ENCODE measurements at regions not wholly inside any gene's neighbourhood (a gene's known extent, or its start where the extent isn't known, plus 50 kb on each side); places are given as distances from the start of the nearest gene placed in this dataset.
"Not testable (repeated sequence)": the region's sequence is repeated elsewhere in the genome, so short reads cannot be mapped to it uniquely, and the experiment has no call there.

GRCh38 chr3:161939918-161940620 is 443.5 kb downstream of the OTOL1 start:
- H3K36me3 Mint-ChIP-seq = no peaks in the 10 kb centered on the region
- ATAC-seq = no peak
- no peak for DNase-seq (ENCODE audit: low spot score in 2 of 2)
- no peaks in the 10 kb centered on the region for H3K4me1 Mint-ChIP-seq
- H3K9me3 Mint-ChIP-seq = peaks cover 20% of the 10 kb centered on the region
- no peak overlapping the region for H3K4me3 Mint-ChIP-seq
- H3K27ac Mint-ChIP-seq = no peak overlapping the region

- peaks cover 19% of the 10 kb centered on the region for H3K9me3 Mint-ChIP-seq
- no peak overlapping the region for H3K27ac Mint-ChIP-seq
- no peak overlapping the region for H3K4me3 Mint-ChIP-seq
- H3K36me3 Mint-ChIP-seq = no peaks in the 10 kb centered on the region
- ATAC-seq (no peak), DNase-seq (ENCODE audit: low spot score in 2 of 2) (no peak)
- no peaks in the 10 kb centered on the region for H3K4me1 Mint-ChIP-seq
Measured at GRCh38 chr3:161940621-161940965, 444.0 kb downstream of the OTOL1 start.

GRCh38 chr3:161941891-161942290 is 445.3 kb downstream of the OTOL1 start:
- Mint-ChIP-seq H3K27ac (no peak overlapping the region), H3K9me3 (peaks cover 16% of the 10 kb centered on the region), H3K36me3 (no peaks in the 10 kb centered on the region), H3K4me3 (no peak overlapping the region), H3K4me1 (no peaks in the 10 kb centered on the region)
- ATAC-seq (no peak), DNase-seq (ENCODE audit: low spot score in 2 of 2) (no peak)

- DNase-seq (ENCODE audit: low spot score in 2 of 2); H3K4me3 Mint-ChIP-seq; H3K27ac Mint-ChIP-seq; H3K4me1 Mint-ChIP-seq; H3K36me3 Mint-ChIP-seq; ATAC-seq: not testable (repeated sequence)
- H3K9me3 Mint-ChIP-seq = peaks cover 16% of the 10 kb centered on the region
Measured at GRCh38 chr3:161943801-161944345, 447.3 kb downstream of the OTOL1 start.

- Mint-ChIP-seq H3K27ac (no peak overlapping the region), H3K4me1 (no peaks in the 10 kb centered on the region), H3K9me3 (peaks cover 13% of the 10 kb centered on the region), H3K4me3 (no peak overlapping the region), H3K36me3 (no peaks in the 10 kb centered on the region)
- no peak for ATAC-seq
- DNase-seq (ENCODE audit: low spot score in 2 of 2) = no peak
Measured at GRCh38 chr3:161946443-161946960, 449.9 kb downstream of the OTOL1 start.

- no peak overlapping the region for H3K27ac Mint-ChIP-seq
- peaks cover 12% of the 10 kb centered on the region for H3K9me3 Mint-ChIP-seq
- no peak for ATAC-seq
- DNase-seq (ENCODE audit: low spot score in 2 of 2) = no peak
- H3K36me3 Mint-ChIP-seq = no peaks in the 10 kb centered on the region
- H3K4me1 Mint-ChIP-seq = no peaks in the 10 kb centered on the region
- H3K4me3 Mint-ChIP-seq = no peak overlapping the region
Measured at GRCh38 chr3:161950318-161950868, 453.8 kb downstream of the OTOL1 start.

- H3K36me3 Mint-ChIP-seq = no peaks in the 10 kb centered on the region
- H3K4me3 Mint-ChIP-seq = no peak overlapping the region
- no peak for ATAC-seq
- no peaks in the 10 kb centered on the region for H3K4me1 Mint-ChIP-seq
- no peak for DNase-seq (ENCODE audit: low spot score in 2 of 2)
- H3K27ac Mint-ChIP-seq = no peak overlapping the region
- peaks cover 5% of the 10 kb centered on the region for H3K9me3 Mint-ChIP-seq
Measured at GRCh38 chr3:161957467-161957866, 460.9 kb downstream of the OTOL1 start.

GRCh38 chr3:161964857-161965256 is 468.2 kb downstream of the OTOL1 start:
- Mint-ChIP-seq H3K9me3 (peaks cover 13% of the 10 kb centered on the region), H3K27ac (no peak overlapping the region), H3K36me3 (no peaks in the 10 kb centered on the region), H3K4me3 (no peak overlapping the region), H3K4me1 (no peaks in the 10 kb centered on the region)
- DNase-seq (ENCODE audit: low spot score in 2 of 2) (no peak), ATAC-seq (no peak)

GRCh38 chr3:161969867-161970266 is 473.3 kb downstream of the OTOL1 start:
- DNase-seq (ENCODE audit: low spot score in 2 of 2) (no peak), ATAC-seq (no peak)
- Mint-ChIP-seq H3K4me1 (no peaks in the 10 kb centered on the region), H3K27ac (no peak overlapping the region), H3K4me3 (no peak overlapping the region), H3K9me3 (peaks cover 7% of the 10 kb centered on the region), H3K36me3 (no peaks in the 10 kb centered on the region)

GRCh38 chr3:161975201-161975600 is 478.6 kb downstream of the OTOL1 start:
- no peak overlapping the region for H3K4me3 Mint-ChIP-seq
- DNase-seq (ENCODE audit: low spot score in 2 of 2) = no peak
- H3K9me3 Mint-ChIP-seq = peaks cover 4% of the 10 kb centered on the region
- H3K36me3 Mint-ChIP-seq = no peaks in the 10 kb centered on the region
- no peak overlapping the region for H3K27ac Mint-ChIP-seq
- no peaks in the 10 kb centered on the region for H3K4me1 Mint-ChIP-seq
- no peak for ATAC-seq

- no peak overlapping the region for H3K27ac Mint-ChIP-seq
- no peak overlapping the region for H3K4me3 Mint-ChIP-seq
- no peaks in the 10 kb centered on the region for H3K4me1 Mint-ChIP-seq
- no peaks in the 10 kb centered on the region for H3K36me3 Mint-ChIP-seq
- DNase-seq (ENCODE audit: low spot score in 2 of 2) (no peak), ATAC-seq (no peak)
- peaks cover 8% of the 10 kb centered on the region for H3K9me3 Mint-ChIP-seq
Measured at GRCh38 chr3:161977063-161977462, 480.5 kb downstream of the OTOL1 start.

GRCh38 chr3:161977850-161978249 is 481.2 kb downstream of the OTOL1 start:
- peak; percentile 27 for ATAC-seq

GRCh38 chr3:161987933-161988332 is 491.3 kb downstream of the OTOL1 start:
- Mint-ChIP-seq H3K36me3 (no peaks in the 10 kb centered on the region), H3K4me3 (no peak overlapping the region), H3K4me1 (no peaks in the 10 kb centered on the region), H3K9me3 (peaks cover 5% of the 10 kb centered on the region), H3K27ac (no peak overlapping the region)
- DNase-seq (ENCODE audit: low spot score in 2 of 2) = no peak
- no peak for ATAC-seq

More at GRCh38 chr3:161977850-161978249, 481.2 kb downstream of the OTOL1 start:
- Mint-ChIP-seq H3K27ac (no peak overlapping the region), H3K36me3 (no peaks in the 10 kb centered on the region), H3K4me3 (no peak overlapping the region), H3K9me3 (peaks cover 8% of the 10 kb centered on the region), H3K4me1 (no peaks in the 10 kb centered on the region)
- DNase-seq (ENCODE audit: low spot score in 2 of 2) = no peak

- ATAC-seq = no peak
- H3K4me1 Mint-ChIP-seq = no peaks in the 10 kb centered on the region
- H3K36me3 Mint-ChIP-seq = no peaks in the 10 kb centered on the region
- H3K4me3 Mint-ChIP-seq = no peak overlapping the region
- H3K27ac Mint-ChIP-seq = no peak overlapping the region
- DNase-seq (ENCODE audit: low spot score in 2 of 2) = no peak
- H3K9me3 Mint-ChIP-seq = peaks cover 5% of the 10 kb centered on the region
Measured at GRCh38 chr3:161989012-161989411, 492.4 kb downstream of the OTOL1 start.

GRCh38 chr3:161990036-161990435 is 493.4 kb downstream of the OTOL1 start:
- Mint-ChIP-seq H3K4me1 (no peaks in the 10 kb centered on the region), H3K36me3 (no peaks in the 10 kb centered on the region), H3K9me3 (peaks cover 5% of the 10 kb centered on the region), H3K4me3 (no peak overlapping the region), H3K27ac (no peak overlapping the region)
- ATAC-seq = no peak
- no peak for DNase-seq (ENCODE audit: low spot score in 2 of 2)

- H3K4me3 Mint-ChIP-seq = no peak overlapping the region
- no peaks in the 10 kb centered on the region for H3K36me3 Mint-ChIP-seq
- no peak overlapping the region for H3K27ac Mint-ChIP-seq
- DNase-seq (ENCODE audit: low spot score in 2 of 2) (no peak), ATAC-seq (no peak)
- H3K4me1 Mint-ChIP-seq = no peaks in the 10 kb centered on the region
- peaks cover 5% of the 10 kb centered on the region for H3K9me3 Mint-ChIP-seq
Measured at GRCh38 chr3:161991901-161992540, 495.4 kb downstream of the OTOL1 start.

Data from stimulated activated effector memory CD8-positive, alpha-beta T cell treated with anti-CD3 and anti-CD28 coated beads, Interleukin-12 subunit alpha, Interleukin-12 subunit beta, amount 100 ng/mL, for 72 hours (primary cell).